GM10248 (cell line): ENCODE measurements at regions not wholly inside any gene's neighbourhood (a gene's known extent, or its start where the extent isn't known, plus 50 kb on each side); places are given as distances from the start of the nearest gene placed in this dataset.

Experiments used
- CTCF ChIA-PET: fragments of 300-600 bp; sonication (Branson Sonifier 250); formaldehyde crosslinking; extraction: SDS; loops from one replicate; lab custom pipeline; 2021; ENCODE audit warnings: antibody characterized with exemption; lab: Yijun Ruan, JAX
- POLR2A ChIA-PET: fragments of 350-650 bp; sonication (Branson Sonifier 250); formaldehyde crosslinking; extraction: SDS; loops from one replicate; lab custom pipeline; 2020; ENCODE audit warnings: antibody characterized with exemption; lab: Yijun Ruan, JAX
- DNase-seq: peaks from one replicate; pipeline ENCODE4 v3.0.0; 2012; ENCODE audit errors: extremely low spot score
- CTCF ChIP-seq: IDR thresholded peaks from 2 replicates; pipeline ENCODE4 v1.5.1; 2012; ENCODE audit warnings: mild to moderate bottlenecking, low read depth; ENCODE audit errors: extremely low read depth, missing control alignments, control extremely low read depth

- DNase-seq = no peak
- CTCF ChIA-PET = no interaction called here
- TF ChIP-seq CTCF = no peak
- POLR2A ChIA-PET = no interaction called here
Observed at GRCh38 chr19:31943191-31943661, 402.2 kb upstream of the ZNF507 start.

- TF ChIP-seq CTCF = no peak
- ChIA-PET POLR2A (no interaction called here), CTCF (no interaction called here)
- DNase-seq = no peak
Observed at GRCh38 chr19:31943778-31944177, 401.6 kb upstream of the ZNF507 start.

DNA sequence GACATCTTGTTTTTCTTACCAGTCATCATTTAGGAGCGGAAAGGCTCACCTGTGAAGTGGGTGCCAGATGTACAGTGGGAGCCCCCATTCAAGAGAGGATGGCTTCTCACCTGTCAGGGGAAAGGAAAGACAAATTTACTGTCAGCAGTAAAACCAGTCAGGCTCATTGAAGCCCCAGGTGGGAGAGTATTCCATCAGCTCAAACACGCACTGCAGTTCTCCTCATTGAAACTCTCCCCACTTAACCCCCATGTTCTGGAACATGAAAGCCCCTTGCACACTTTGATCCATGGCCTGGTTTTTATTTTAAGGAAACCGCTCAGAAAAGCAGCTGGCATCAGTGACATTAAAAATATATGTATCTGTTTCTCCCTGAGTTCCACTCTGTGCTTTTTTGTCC lies 401.1 kb upstream of the ZNF507 start:
- no peak for TF ChIP-seq CTCF
- ChIA-PET POLR2A (no interaction called here), CTCF (no interaction called here)

GRCh38 chr19:31946491-31946890 lies 398.9 kb upstream of the ZNF507 start:
- no peak for DNase-seq
- CTCF ChIA-PET = no interaction called here
- TF ChIP-seq CTCF = no peak
- POLR2A ChIA-PET = no interaction called here

More for the DNA sequence above, 401.1 kb upstream of the ZNF507 start:
- no peak for DNase-seq

GRCh38 chr19:31947436-31948115 lies 397.8 kb upstream of the ZNF507 start:
- no peak for DNase-seq
- TF ChIP-seq CTCF = no peak
- CTCF ChIA-PET = no interaction called here
- POLR2A ChIA-PET = no interaction called here

- POLR2A ChIA-PET = no interaction called here
- no peak for DNase-seq
- CTCF ChIA-PET = no interaction called here
Observed at GRCh38 chr19:31952693-31953092, 392.7 kb upstream of the ZNF507 start.

More at GRCh38 chr19:31952693-31953092, 392.7 kb upstream of the ZNF507 start:
- no peak for TF ChIP-seq CTCF
